Fibroblast of lung (primary cell): ENCODE measurements at regions not wholly inside any gene's neighbourhood (a gene's known extent, or its start where the extent isn't known, plus 50 kb on each side); places are given as distances from the start of the nearest gene placed in this dataset.

ENCODE experiments used
- DNase-seq, 2 donors: peaks; one replicate each; pipeline versions ENCODE4 v3.0.0 to v3.0.0-alpha.2; 2010; ENCODE audit warnings: low read depth in 2 of 2
- H2AFZ ChIP-seq: 2 replicates; pipeline ENCODE4 v1.5.1; 2012; ENCODE audit warnings: low read length, control low read depth, inconsistent platforms
- H3K27ac ChIP-seq: 2 replicates; pipeline ENCODE4 v1.5.1; 2011; ENCODE audit warnings: low read length, control low read depth; ENCODE audit not compliant: insufficient read depth
- H3K27me3 ChIP-seq: 2 replicates; pipeline ENCODE4 v1.5.1; 2011; ENCODE audit warnings: mild to moderate bottlenecking, low read length; ENCODE audit not compliant: control insufficient read depth, insufficient read depth
- H3K36me3 ChIP-seq: 2 replicates; pipeline ENCODE4 v1.5.1; 2011; ENCODE audit warnings: low read length; ENCODE audit not compliant: control insufficient read depth, insufficient read depth
- H3K4me1 ChIP-seq: 2 replicates; pipeline ENCODE4 v1.5.1; 2011; ENCODE audit warnings: low read length; ENCODE audit not compliant: control insufficient read depth, insufficient read depth; ENCODE audit errors: extremely low read depth
- H3K4me2 ChIP-seq: 2 replicates; pipeline ENCODE4 v1.5.1; 2011; ENCODE audit warnings: low read length, control low read depth; ENCODE audit not compliant: insufficient read depth; ENCODE audit errors: extremely low read depth
- H3K4me3 ChIP-seq, 4 experiments: fragments of 200-600 bp in 1 of 4; sonication (generic) in 1 of 4; replicated peaks in 1 of 4; 2 replicates each; pipeline ENCODE4 v1.5.1; 2011 to 2016; ENCODE audit warnings: low read length in 4 of 4, low read depth in 3 of 4, mild to moderate bottlenecking in 3 of 4, control low read depth in 2 of 4, inconsistent platforms in 1 of 4, mixed read lengths in 1 of 4; ENCODE audit not compliant: insufficient read depth in 1 of 4; ENCODE audit errors: control extremely low read depth in 1 of 4
- H3K79me2 ChIP-seq: 2 replicates; pipeline ENCODE4 v1.5.1; 2012; ENCODE audit warnings: mild to moderate bottlenecking, low read length, inconsistent platforms; ENCODE audit not compliant: control insufficient read depth, insufficient read depth
- H3K9ac ChIP-seq: 2 replicates; pipeline ENCODE4 v1.5.1; 2011; ENCODE audit warnings: mild to moderate bottlenecking, low read length, control low read depth; ENCODE audit not compliant: insufficient read depth
- H3K9me3 ChIP-seq: 2 replicates; pipeline ENCODE4 v1.5.1; 2012; ENCODE audit warnings: low read depth, low read length; ENCODE audit not compliant: control insufficient read depth, insufficient read depth
- H4K20me1 ChIP-seq: 2 replicates; pipeline ENCODE4 v1.5.1; 2011; ENCODE audit warnings: low read length; ENCODE audit not compliant: control insufficient read depth, insufficient read depth; ENCODE audit errors: extremely low read depth
- EZH2 ChIP-seq: IDR thresholded peaks from 2 replicates; pipeline ENCODE4 v1.5.1; 2012; ENCODE audit warnings: low read length, control low read depth, mild to moderate bottlenecking; ENCODE audit errors: missing control alignments
- TF ChIP-seq, protein P1 (sequence below), 2 donors: IDR thresholded peaks in 1 of 2; conservative IDR thresholded peaks in 1 of 2; 1 replicate in 1 of 2; 2 replicates in 1 of 2; pipeline ENCODE4 v1.5.1; 2011 to 2012; ENCODE audit warnings: low read length in 2 of 2, control low read depth in 1 of 2, inconsistent platforms in 1 of 2, low read depth in 1 of 2, mild to moderate bottlenecking in 1 of 2

DNA sequence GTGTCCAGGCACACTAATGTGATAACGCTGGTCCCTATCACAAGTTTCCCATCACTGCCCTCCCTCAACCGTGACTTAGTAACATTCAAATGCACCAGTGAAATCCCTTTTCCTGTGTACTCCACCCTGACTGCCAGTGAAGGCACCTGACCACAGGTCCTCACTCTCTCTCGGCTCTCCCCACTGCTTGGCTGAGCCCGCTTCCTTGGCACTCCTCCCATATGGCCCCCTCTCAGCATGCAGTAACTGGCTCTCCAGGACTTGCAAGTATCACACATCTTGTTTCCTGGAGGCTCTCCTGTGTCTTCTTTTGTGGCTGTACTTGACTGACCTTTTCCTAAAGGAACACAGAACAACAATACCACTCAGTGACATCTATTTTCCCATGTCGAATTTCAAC is 292.0 kb upstream of the ZNF608 start:
- no peaks in the 10 kb centered on the region for H3K27me3 ChIP-seq
- DNase-seq, result no peak
- H3K4me2 ChIP-seq, result no peak overlapping the region
- no peak overlapping the region for H3K9ac ChIP-seq
- no peaks in the 10 kb centered on the region for H4K20me1 ChIP-seq
- H2AFZ ChIP-seq, result no peak overlapping the region
- H3K27ac ChIP-seq, result no peak overlapping the region
- no peaks in the 10 kb centered on the region for H3K36me3 ChIP-seq
- no peaks in the 10 kb centered on the region for H3K79me2 ChIP-seq
- H3K9me3 ChIP-seq, result no peaks in the 10 kb centered on the region
- H3K4me3 ChIP-seq, result no peak overlapping the region
- peaks cover 1% of the 10 kb centered on the region for H3K4me1 ChIP-seq
- TF ChIP-seq, protein P1, sequence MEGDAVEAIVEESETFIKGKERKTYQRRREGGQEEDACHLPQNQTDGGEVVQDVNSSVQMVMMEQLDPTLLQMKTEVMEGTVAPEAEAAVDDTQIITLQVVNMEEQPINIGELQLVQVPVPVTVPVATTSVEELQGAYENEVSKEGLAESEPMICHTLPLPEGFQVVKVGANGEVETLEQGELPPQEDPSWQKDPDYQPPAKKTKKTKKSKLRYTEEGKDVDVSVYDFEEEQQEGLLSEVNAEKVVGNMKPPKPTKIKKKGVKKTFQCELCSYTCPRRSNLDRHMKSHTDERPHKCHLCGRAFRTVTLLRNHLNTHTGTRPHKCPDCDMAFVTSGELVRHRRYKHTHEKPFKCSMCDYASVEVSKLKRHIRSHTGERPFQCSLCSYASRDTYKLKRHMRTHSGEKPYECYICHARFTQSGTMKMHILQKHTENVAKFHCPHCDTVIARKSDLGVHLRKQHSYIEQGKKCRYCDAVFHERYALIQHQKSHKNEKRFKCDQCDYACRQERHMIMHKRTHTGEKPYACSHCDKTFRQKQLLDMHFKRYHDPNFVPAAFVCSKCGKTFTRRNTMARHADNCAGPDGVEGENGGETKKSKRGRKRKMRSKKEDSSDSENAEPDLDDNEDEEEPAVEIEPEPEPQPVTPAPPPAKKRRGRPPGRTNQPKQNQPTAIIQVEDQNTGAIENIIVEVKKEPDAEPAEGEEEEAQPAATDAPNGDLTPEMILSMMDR (conservative IDR thresholded peaks at IDR 0.05 in 1 of 2, IDR thresholded peaks at IDR 0.05 in 1 of 2; ENCODE audit: low read depth in 1 of 2, low read length in 2 of 2), result no peak
- TF ChIP-seq EZH2, result no peak

DNA sequence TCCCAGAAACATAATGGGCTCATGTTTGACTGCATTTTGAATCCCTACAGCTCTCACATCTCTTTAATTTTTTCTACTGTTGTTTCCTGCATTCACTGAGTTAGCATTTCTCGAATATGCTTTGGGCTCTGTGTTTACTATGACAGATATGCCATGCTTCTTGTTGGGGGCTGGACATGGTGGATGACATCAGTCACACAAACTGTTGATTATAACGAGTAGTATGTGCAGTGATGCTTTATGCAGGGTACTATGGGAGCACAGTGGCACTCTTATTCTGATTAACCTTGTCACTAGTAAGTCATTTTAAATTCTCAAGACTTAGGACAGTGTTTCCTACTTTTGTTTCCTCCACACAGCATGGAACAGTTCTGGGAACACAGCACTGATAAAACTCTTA is 295.4 kb upstream of the ZNF608 start:
- no peaks in the 10 kb centered on the region for H4K20me1 ChIP-seq
- no peak overlapping the region for H3K9ac ChIP-seq
- peaks cover 5% of the 10 kb centered on the region for H3K4me1 ChIP-seq
- TF ChIP-seq, protein P1 (conservative IDR thresholded peaks at IDR 0.05 in 1 of 2, IDR thresholded peaks at IDR 0.05 in 1 of 2; ENCODE audit: low read depth in 1 of 2, low read length in 2 of 2), result no peak
- TF ChIP-seq EZH2, result no peak
- H3K27ac ChIP-seq, result no peak overlapping the region
- H3K4me3 ChIP-seq, result no peak overlapping the region
- no peak for DNase-seq
- H3K36me3 ChIP-seq, result no peaks in the 10 kb centered on the region
- H3K4me2 ChIP-seq, result no peak overlapping the region
- no peaks in the 10 kb centered on the region for H3K27me3 ChIP-seq
- H2AFZ ChIP-seq, result no peak overlapping the region
- H3K79me2 ChIP-seq, result no peaks in the 10 kb centered on the region
- no peaks in the 10 kb centered on the region for H3K9me3 ChIP-seq

DNA sequence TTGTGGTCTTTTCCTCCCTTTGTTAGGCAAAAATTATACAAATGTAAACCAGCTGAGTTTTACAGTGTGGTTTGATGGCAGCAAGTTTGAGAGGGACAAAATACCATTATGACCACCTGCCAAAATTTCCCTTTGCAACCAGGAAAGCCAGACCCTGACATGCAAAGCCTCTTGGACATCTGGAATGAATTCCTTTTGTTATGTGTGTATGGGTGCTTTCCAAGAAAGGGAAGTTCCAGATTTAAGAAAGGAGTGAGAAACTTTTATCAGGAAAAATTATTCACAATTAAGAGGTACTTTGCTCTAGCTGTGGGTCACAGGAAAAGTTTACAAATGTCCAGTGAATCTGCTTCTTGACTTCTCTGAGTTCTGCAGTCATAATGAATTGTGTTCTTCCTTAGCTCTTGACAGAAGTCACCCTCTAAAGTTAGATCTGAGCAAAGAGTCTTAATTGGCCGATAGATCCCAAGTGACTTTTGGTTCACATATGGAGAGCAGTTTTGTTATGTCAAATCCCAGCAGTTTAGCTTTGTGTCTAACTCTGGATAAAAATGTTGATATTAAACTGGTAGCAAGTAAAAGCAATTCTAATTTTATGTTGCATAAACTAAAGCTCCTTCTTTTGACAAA is 295.9 kb upstream of the ZNF608 start:
- H3K9ac ChIP-seq, result no peak overlapping the region
- no peak overlapping the region for H3K4me2 ChIP-seq
- H3K36me3 ChIP-seq, result no peaks in the 10 kb centered on the region
- no peaks in the 10 kb centered on the region for H3K9me3 ChIP-seq
- H3K79me2 ChIP-seq, result no peaks in the 10 kb centered on the region
- H3K4me1 ChIP-seq, result peaks cover 5% of the 10 kb centered on the region
- H3K4me3 ChIP-seq, result no peak overlapping the region
- TF ChIP-seq EZH2, result no peak
- TF ChIP-seq, protein P1 (conservative IDR thresholded peaks at IDR 0.05 in 1 of 2, IDR thresholded peaks at IDR 0.05 in 1 of 2; ENCODE audit: low read depth in 1 of 2, low read length in 2 of 2), result no peak
- no peaks in the 10 kb centered on the region for H4K20me1 ChIP-seq
- DNase-seq, result peak in 1 of 2 donors; percentile 80
- H3K27me3 ChIP-seq, result no peaks in the 10 kb centered on the region
- no peak overlapping the region for H3K27ac ChIP-seq
- no peak overlapping the region for H2AFZ ChIP-seq
